ENCODE measurements at regions not wholly inside any gene's neighbourhood (a gene's known extent, or its start where the extent isn't known, plus 50 kb on each side); places are given as distances from the start of the nearest gene placed in this dataset.

DNA sequence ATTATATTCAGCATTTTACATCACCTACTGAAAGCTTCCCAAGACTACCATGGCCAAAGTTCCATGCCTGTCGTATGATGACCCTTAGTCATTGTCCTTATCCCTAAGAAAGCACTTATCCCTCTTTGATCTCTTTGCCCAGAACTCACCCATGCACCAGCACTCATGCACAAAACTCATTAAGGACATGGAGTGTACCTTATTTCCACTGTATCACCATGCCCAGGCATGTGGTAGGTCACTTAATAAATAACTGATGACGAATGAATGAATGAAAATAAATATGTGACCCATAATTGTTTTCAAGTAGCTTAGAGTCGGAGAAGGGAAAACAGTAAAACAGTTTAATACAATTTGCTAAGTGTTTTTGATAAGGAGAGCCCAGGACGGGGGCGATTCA lies 220.1 kb downstream of the IKZF2 start:
- TF ChIP-seq POLR2AphosphoS5 (IDR thresholded peaks at IDR 0.05; ENCODE audit: borderline replicate concordance, low read depth, low read length), result no peak
- TF ChIP-seq EZH2 (IDR thresholded peaks at IDR 0.05), result no peak
- TF ChIP-seq FOXP2 (optimal IDR thresholded peaks at IDR 0.05; ENCODE audit: control extremely low read depth, extremely low read length, insufficient read depth), result no peak

All from SK-N-MC (cell line).